Tibial artery (tissue), 4 donors: ENCODE measurements at regions not wholly inside any gene's neighbourhood (a gene's known extent, or its start where the extent isn't known, plus 50 kb on each side); places are given as distances from the start of the nearest gene placed in this dataset.

Experiments
- DNase-seq, 2 donors: peaks; one replicate each; pipeline ENCODE4 v3.0.0-alpha.2; 2019
- H3K27ac ChIP-seq, 2 donors: fragments of 200-600 bp; sonication (generic) in 1 of 2; 1 replicate in 1 of 2; 2 replicates in 1 of 2; pipeline ENCODE4 v1.5.1; 2018 to 2019; ENCODE audit warnings: mild to moderate bottlenecking in 1 of 2
- H3K27me3 ChIP-seq, 2 donors: fragments of 200-600 bp; sonication (generic) in 1 of 2; one replicate each; pipeline versions ENCODE4 v1.5.1 to v1.6.0; 2016 to 2019
- H3K36me3 ChIP-seq, 3 donors: fragments of 200-600 bp; sonication (generic) in 2 of 3; one replicate each; pipeline ENCODE4 v1.5.1; 2016 to 2019; ENCODE audit warnings: mild to moderate bottlenecking in 2 of 3
- H3K4me1 ChIP-seq, 4 donors: fragments of 200-600 bp; sonication (generic) in 2 of 4; 1 replicate in 3 of 4; 2 replicates in 1 of 4; pipeline ENCODE4 v1.5.1; 2016 to 2019
- H3K4me3 ChIP-seq, 2 donors: fragments of 200-600 bp; sonication (generic) in 1 of 2; 1 replicate in 1 of 2; 2 replicates in 1 of 2; pipeline ENCODE4 v1.5.1; 2018 to 2019; ENCODE audit warnings: mild to moderate bottlenecking in 2 of 2
- H3K9me3 ChIP-seq, 3 donors: fragments of 200-600 bp; sonication (generic) in 1 of 3; one replicate each; pipeline ENCODE4 v1.5.1; 2016 to 2019
- intact Hi-C: fragments of 100-400 bp; cut with DNase I; formaldehyde crosslinking; loops from one replicate; pipeline ENCODE4 v1.15.0; 2023; ENCODE audit warnings: low total_unique reads
- TF ChIP-seq, protein P1 (sequence below), 2 experiments: fragments of 200-600 bp in 1 of 2; fragments of 450-650 bp in 1 of 2; IDR thresholded peaks; one replicate each; pipeline ENCODE4 v1.5.1; 2017 to 2019; ENCODE audit warnings: antibody characterized with exemption in 2 of 2, mild to moderate bottlenecking in 1 of 2, moderate library complexity in 1 of 2

DNA sequence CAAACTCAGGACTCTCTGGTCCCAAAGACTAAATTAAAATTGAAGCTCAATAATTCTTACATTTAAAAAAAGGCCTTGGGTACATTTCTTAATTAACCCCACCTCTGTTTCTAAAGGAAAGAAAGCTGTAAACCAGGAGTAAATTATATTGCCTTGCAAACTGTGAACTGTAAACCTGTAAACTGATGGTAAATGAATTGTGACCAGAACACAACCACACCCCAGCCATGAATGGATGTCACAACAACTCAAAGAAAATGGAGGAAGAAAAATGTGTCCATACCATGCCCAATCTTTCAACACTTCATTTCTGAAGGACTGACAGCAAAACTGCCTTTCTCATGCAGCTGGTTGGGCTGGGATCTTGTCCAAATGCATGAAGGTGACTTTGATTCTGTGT lies 171.3 kb upstream of the C1orf87 start:
- intact Hi-C loops: no loop called here
- H3K27ac ChIP-seq: no peak overlapping the region
- DNase-seq: no peak
- TF ChIP-seq, protein P1, sequence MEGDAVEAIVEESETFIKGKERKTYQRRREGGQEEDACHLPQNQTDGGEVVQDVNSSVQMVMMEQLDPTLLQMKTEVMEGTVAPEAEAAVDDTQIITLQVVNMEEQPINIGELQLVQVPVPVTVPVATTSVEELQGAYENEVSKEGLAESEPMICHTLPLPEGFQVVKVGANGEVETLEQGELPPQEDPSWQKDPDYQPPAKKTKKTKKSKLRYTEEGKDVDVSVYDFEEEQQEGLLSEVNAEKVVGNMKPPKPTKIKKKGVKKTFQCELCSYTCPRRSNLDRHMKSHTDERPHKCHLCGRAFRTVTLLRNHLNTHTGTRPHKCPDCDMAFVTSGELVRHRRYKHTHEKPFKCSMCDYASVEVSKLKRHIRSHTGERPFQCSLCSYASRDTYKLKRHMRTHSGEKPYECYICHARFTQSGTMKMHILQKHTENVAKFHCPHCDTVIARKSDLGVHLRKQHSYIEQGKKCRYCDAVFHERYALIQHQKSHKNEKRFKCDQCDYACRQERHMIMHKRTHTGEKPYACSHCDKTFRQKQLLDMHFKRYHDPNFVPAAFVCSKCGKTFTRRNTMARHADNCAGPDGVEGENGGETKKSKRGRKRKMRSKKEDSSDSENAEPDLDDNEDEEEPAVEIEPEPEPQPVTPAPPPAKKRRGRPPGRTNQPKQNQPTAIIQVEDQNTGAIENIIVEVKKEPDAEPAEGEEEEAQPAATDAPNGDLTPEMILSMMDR (IDR thresholded peaks at IDR 0.05): no peak
- H3K36me3 ChIP-seq: no peaks in the 10 kb centered on the region
- no peaks in the 10 kb centered on the region for H3K27me3 ChIP-seq
- H3K9me3 ChIP-seq: no peaks in the 10 kb centered on the region
- no peaks in the 10 kb centered on the region for H3K4me1 ChIP-seq
- H3K4me3 ChIP-seq: no peak overlapping the region

DNA sequence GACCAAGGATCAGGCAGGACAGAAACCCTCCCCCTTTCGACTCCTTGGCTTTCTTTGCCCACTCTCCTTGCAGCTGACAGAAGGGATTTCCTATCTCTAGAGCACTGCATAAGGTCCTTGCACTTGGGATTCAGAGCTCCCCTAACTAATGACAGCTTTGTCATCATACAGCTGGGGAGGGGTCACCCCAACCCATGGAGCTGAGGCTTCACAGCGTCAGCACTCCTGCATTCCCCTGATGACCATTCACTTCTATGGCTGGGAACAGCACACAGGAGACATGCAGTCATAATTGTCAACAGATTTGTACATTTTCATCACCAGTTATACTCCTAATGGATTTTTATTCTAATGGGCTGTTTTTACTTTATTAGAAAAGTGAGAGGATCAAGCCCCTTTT lies 161.7 kb upstream of the C1orf87 start:
- Histone ChIP-seq H3K4me1 (no peaks in the 10 kb centered on the region), H3K4me3 (no peak overlapping the region), H3K27me3 (no peaks in the 10 kb centered on the region), H3K36me3 (no peaks in the 10 kb centered on the region), H3K9me3 (no peaks in the 10 kb centered on the region), H3K27ac (no peak overlapping the region)
- TF ChIP-seq, protein P1 (IDR thresholded peaks at IDR 0.05): no peak
- intact Hi-C loops: no loop called here
- no peak for DNase-seq

DNA sequence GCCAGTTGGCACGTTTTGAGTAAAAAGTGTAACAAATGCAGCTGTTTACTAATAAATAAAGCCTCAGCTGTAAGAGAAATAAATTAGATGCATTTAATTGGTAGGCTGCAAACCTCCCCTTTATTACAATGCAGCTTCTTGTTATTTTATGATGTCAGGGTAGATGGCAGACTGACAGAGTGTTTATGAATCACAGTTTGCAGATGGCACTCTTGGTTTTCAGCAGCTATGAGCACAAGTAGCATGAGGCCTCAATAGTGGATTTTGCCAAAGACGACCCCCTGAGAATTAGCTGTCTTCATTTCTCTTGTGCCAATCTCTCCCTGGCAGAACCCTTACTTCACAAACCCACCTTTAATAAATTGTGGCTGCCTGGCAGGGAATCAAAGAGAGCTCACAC lies 161.2 kb upstream of the C1orf87 start:
- Histone ChIP-seq H3K4me3 (no peak overlapping the region), H3K9me3 (no peaks in the 10 kb centered on the region), H3K27me3 (no peaks in the 10 kb centered on the region), H3K27ac (no peak overlapping the region), H3K4me1 (no peaks in the 10 kb centered on the region), H3K36me3 (no peaks in the 10 kb centered on the region)
- intact Hi-C loops: no loop called here
- TF ChIP-seq, protein P1 (IDR thresholded peaks at IDR 0.05): no peak
- no peak for DNase-seq

DNA sequence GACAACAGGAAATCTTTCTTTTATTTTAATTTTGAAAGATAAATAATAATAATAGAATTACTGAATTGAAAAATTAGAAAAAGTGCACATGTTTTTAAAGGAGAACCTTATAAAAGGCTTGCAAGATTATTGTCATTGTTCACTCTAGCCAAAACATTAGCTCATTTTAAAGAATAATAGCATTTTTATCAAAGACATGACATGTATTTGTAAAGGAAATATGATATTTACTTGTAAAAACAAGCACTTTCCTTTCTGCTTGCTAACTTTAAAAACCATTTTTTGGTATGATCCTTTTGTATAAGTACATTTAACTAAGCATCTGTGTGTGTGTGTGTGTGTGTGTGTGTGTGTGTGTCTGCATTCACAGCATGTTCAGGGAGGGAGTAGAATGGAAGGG lies 156.3 kb upstream of the C1orf87 start:
- intact Hi-C loops: no loop called here
- Histone ChIP-seq H3K4me3 (no peak overlapping the region), H3K27ac (no peak overlapping the region), H3K27me3 (no peaks in the 10 kb centered on the region), H3K4me1 (no peaks in the 10 kb centered on the region), H3K36me3 (no peaks in the 10 kb centered on the region), H3K9me3 (no peaks in the 10 kb centered on the region)
- no peak for DNase-seq
- TF ChIP-seq, protein P1 (IDR thresholded peaks at IDR 0.05): no peak

DNA sequence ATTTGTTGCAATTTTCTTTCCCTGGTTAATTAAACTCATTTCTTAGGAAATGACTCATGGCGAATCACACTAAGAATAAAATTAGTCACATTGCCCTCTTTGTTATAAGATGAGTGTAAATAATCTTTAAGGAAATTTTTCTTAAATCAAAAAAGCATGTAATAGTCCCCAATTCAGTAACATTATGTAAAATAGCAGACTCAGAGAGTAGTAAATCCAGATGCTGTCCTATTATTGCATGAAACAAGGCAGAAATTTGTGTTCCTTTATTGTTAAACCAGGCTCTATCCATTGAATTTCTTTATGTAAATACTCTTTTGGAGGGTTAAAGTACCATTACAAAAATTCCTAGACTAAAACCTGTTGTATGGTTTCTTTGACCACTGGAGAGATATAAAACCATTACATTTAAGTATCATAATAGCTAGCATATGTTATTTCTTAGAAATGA lies 154.5 kb upstream of the C1orf87 start:
- Histone ChIP-seq H3K9me3 (no peaks in the 10 kb centered on the region), H3K27me3 (no peaks in the 10 kb centered on the region), H3K36me3 (no peaks in the 10 kb centered on the region), H3K4me3 (no peak overlapping the region), H3K27ac (no peak overlapping the region), H3K4me1 (no peaks in the 10 kb centered on the region)
- intact Hi-C loops: no loop called here
- TF ChIP-seq, protein P1 (IDR thresholded peaks at IDR 0.05): no peak
- no peak for DNase-seq

DNA sequence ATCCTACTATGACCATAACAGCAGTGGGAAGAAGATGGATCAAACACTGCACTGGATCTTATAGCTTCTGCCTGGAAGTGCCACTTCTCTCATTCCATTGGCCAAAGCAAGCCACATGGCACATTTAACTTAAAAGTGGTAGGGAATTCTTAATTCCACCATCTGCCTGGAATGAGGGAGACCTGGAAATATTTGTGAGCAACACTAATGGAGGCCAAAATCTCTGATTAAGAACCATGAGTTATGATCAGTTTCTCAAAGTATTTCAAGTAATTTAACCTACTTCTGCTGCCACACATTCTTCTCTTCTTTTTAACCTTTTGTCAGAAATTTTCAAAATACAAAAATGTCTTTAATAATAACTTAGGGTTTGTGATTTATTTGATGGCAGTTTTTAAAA lies 154.0 kb upstream of the C1orf87 start:
- TF ChIP-seq, protein P1 (IDR thresholded peaks at IDR 0.05): no peak
- intact Hi-C loops: no loop called here
- Histone ChIP-seq H3K4me1 (no peaks in the 10 kb centered on the region), H3K27ac (no peak overlapping the region), H3K36me3 (no peaks in the 10 kb centered on the region), H3K9me3 (no peaks in the 10 kb centered on the region), H3K4me3 (no peak overlapping the region), H3K27me3 (no peaks in the 10 kb centered on the region)
- no peak for DNase-seq
